HL-60 (cell line): ENCODE measurements at regions not wholly inside any gene's neighbourhood (a gene's known extent, or its start where the extent isn't known, plus 50 kb on each side); places are given as distances from the start of the nearest gene placed in this dataset.

Experiments used
- DNase-seq, 2 experiments: peaks; one replicate each; pipeline ENCODE4 v3.0.0-alpha.2; 2010 to 2020; ENCODE audit warnings: low read depth in 1 of 2, low spot score in 1 of 2
- H3K27ac ChIP-seq: fragments of 250-450 bp; sonication (Bioruptor Pico); replicated peaks from 2 replicates; pipeline ENCODE4 v1.5.1; 2020; ENCODE audit warnings: mild to moderate bottlenecking, moderate library complexity
- H3K27me3 ChIP-seq: fragments of 250-450 bp; sonication (Bioruptor Pico); 2 replicates; pipeline ENCODE4 v1.5.1; 2021; ENCODE audit warnings: mild to moderate bottlenecking, moderate library complexity; ENCODE audit not compliant: insufficient read depth, poor library complexity, severe bottlenecking
- H3K4me3 ChIP-seq: replicated peaks from 2 replicates; pipeline ENCODE4 v1.5.1; 2011; ENCODE audit warnings: mild to moderate bottlenecking, control low read depth, low read length; ENCODE audit not compliant: insufficient read depth
- CTCF ChIP-seq: IDR thresholded peaks from one replicate; pipeline ENCODE4 v1.5.1; 2011; ENCODE audit warnings: low read length, control low read depth, inconsistent platforms; ENCODE audit not compliant: insufficient read depth
- GABPA ChIP-seq: IDR thresholded peaks from 2 replicates; pipeline ENCODE4 v1.6.1; 2012; ENCODE audit warnings: low read depth
- POLR2AphosphoS5 ChIP-seq: IDR thresholded peaks from 2 replicates; pipeline ENCODE4 v1.6.1; 2012; ENCODE audit warnings: low read depth
- REST ChIP-seq: IDR thresholded peaks from 2 replicates; pipeline ENCODE4 v1.6.1; 2012; ENCODE audit warnings: low read depth; ENCODE audit not compliant: insufficient replicate concordance
- SPI1 ChIP-seq: IDR thresholded peaks from 2 replicates; pipeline ENCODE4 v1.6.1; 2012; ENCODE audit warnings: low read depth, mild to moderate bottlenecking, borderline replicate concordance

- Histone ChIP-seq H3K4me3 (no peak overlapping the region), H3K27me3 (no peaks in the 10 kb centered on the region), H3K27ac (no peak overlapping the region)
- TF ChIP-seq REST (no peak), CTCF (no peak), SPI1 (no peak), GABPA (no peak), POLR2AphosphoS5 (no peak)
- no peak for DNase-seq
These were observed 146.8 kb upstream of the MAGI3 start for GRCh38 chr1:113243529-113243928.

DNA sequence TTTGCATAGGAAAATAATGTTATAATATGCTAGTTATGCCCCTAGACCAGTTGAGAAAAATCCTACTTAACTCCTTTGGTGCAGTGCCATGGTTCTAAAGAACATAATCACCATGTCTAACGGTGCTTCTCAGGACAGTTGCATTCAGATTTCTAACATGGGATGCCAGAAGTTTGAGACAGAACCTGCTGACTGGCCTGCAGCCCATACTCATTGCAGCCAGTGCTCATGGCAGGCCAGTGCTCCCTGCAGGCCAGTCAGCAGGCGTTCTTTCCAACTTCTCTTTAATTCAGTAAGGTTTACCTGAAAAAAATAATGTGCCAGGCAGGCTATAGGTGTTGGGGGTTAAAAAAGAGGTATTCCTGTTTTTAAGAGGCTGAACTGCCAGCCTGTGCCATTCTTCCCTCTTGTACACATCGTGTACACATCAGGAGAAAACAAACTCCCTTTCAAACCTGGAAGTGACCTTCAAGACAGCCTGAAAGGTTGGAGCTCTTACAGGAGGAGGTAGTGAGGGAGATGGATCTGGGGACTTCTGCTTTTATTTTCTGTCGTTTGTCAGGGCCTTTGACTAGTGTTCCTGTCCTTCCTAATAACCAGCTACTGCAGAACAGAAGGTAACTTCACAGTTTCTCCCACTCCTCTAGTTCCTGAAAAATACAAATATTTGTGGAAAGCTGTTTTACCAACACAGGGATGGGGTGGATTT is 146.0 kb upstream of the MAGI3 start:
- no peaks in the 10 kb centered on the region for H3K27me3 ChIP-seq
- TF ChIP-seq SPI1, result peak; percentile 70; the same call in 1 of the 2 replicates
- no peak for TF ChIP-seq GABPA
- no peak overlapping the region for H3K4me3 ChIP-seq
- DNase-seq, result no peak
- H3K27ac ChIP-seq, result no peak overlapping the region

GRCh38 chr1:113245252-113245651 is 145.1 kb upstream of the MAGI3 start:
- Histone ChIP-seq H3K4me3 (no peak overlapping the region), H3K27ac (no peak overlapping the region), H3K27me3 (no peaks in the 10 kb centered on the region)
- no peak for DNase-seq
- TF ChIP-seq SPI1 (no peak), GABPA (no peak), REST (no peak), POLR2AphosphoS5 (no peak), CTCF (no peak)

DNA sequence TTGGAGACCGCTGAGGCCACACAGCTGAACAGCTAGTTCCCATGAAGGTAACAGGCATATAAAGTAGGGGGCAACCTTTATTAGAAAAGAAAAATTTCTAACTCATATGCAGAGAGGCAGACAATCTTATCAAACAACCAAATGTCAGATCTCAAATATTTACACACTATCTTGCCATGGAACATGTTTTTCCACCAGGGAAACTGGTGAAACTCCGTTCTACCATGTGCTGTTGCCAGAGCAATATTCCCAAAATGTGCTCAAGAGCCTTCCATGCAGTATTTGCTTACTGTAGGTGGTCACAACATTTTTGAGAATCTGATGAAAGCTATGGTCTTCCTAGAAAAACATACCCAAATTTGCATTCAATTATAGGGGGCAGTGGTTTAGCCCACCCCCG is 143.4 kb upstream of the MAGI3 start:
- Histone ChIP-seq H3K4me3 (no peak overlapping the region), H3K27ac (no peak overlapping the region), H3K27me3 (no peaks in the 10 kb centered on the region)
- DNase-seq, result no peak
- TF ChIP-seq SPI1 (no peak), POLR2AphosphoS5 (no peak), CTCF (no peak), GABPA (no peak), REST (no peak)
